Tibial artery (tissue), 4 donors: ENCODE measurements at regions not wholly inside any gene's neighbourhood (a gene's known extent, or its start where the extent isn't known, plus 50 kb on each side); places are given as distances from the start of the nearest gene placed in this dataset.

Experiments
- DNase-seq, 2 donors: peaks; one replicate each; pipeline ENCODE4 v3.0.0-alpha.2; 2019
- H3K27ac ChIP-seq, 2 donors: fragments of 200-600 bp; sonication (generic) in 1 of 2; 1 replicate in 1 of 2; 2 replicates in 1 of 2; pipeline ENCODE4 v1.5.1; 2018 to 2019; ENCODE audit warnings: mild to moderate bottlenecking in 1 of 2
- H3K27me3 ChIP-seq, 2 donors: fragments of 200-600 bp; sonication (generic) in 1 of 2; one replicate each; pipeline versions ENCODE4 v1.5.1 to v1.6.0; 2016 to 2019
- H3K36me3 ChIP-seq, 3 donors: fragments of 200-600 bp; sonication (generic) in 2 of 3; one replicate each; pipeline ENCODE4 v1.5.1; 2016 to 2019; ENCODE audit warnings: mild to moderate bottlenecking in 2 of 3
- H3K4me1 ChIP-seq, 4 donors: fragments of 200-600 bp; sonication (generic) in 2 of 4; 1 replicate in 3 of 4; 2 replicates in 1 of 4; pipeline ENCODE4 v1.5.1; 2016 to 2019
- H3K4me3 ChIP-seq, 2 donors: fragments of 200-600 bp; sonication (generic) in 1 of 2; 1 replicate in 1 of 2; 2 replicates in 1 of 2; pipeline ENCODE4 v1.5.1; 2018 to 2019; ENCODE audit warnings: mild to moderate bottlenecking in 2 of 2
- H3K9me3 ChIP-seq, 3 donors: fragments of 200-600 bp; sonication (generic) in 1 of 3; one replicate each; pipeline ENCODE4 v1.5.1; 2016 to 2019
- CTCF ChIP-seq, 2 experiments: fragments of 200-600 bp in 1 of 2; fragments of 450-650 bp in 1 of 2; IDR thresholded peaks; one replicate each; pipeline ENCODE4 v1.5.1; 2017 to 2019; ENCODE audit warnings: antibody characterized with exemption in 2 of 2, mild to moderate bottlenecking in 1 of 2, moderate library complexity in 1 of 2
- intact Hi-C: fragments of 100-400 bp; cut with DNase I; formaldehyde crosslinking; loops from one replicate; pipeline ENCODE4 v1.15.0; 2023; ENCODE audit warnings: low total_unique reads

- Histone ChIP-seq H3K36me3 (no peaks in the 10 kb centered on the region), H3K4me3 (no peak overlapping the region), H3K27me3 (no peaks in the 10 kb centered on the region), H3K27ac (no peak overlapping the region), H3K9me3 (no peaks in the 10 kb centered on the region), H3K4me1 (no peaks in the 10 kb centered on the region)
- intact Hi-C loops = no loop called here
- DNase-seq = no peak
- no peak for TF ChIP-seq CTCF (IDR thresholded peaks at IDR 0.05)
These were observed 163.9 kb upstream of the TFPI start for GRCh38 chr2:187718092-187718491.

- Histone ChIP-seq H3K4me3 (no peak overlapping the region), H3K36me3 (no peaks in the 10 kb centered on the region), H3K27ac (no peak overlapping the region), H3K4me1 (peaks cover 0 to 5% (median 0%) of the 10 kb centered on the region in 4 donors), H3K27me3 (no peaks in the 10 kb centered on the region), H3K9me3 (no peaks in the 10 kb centered on the region)
- intact Hi-C loops = no loop called here
- DNase-seq = no peak
- no peak for TF ChIP-seq CTCF (IDR thresholded peaks at IDR 0.05)
These were observed 165.3 kb upstream of the TFPI start for GRCh38 chr2:187719510-187719909.

GRCh38 chr2:187748958-187749357 is 194.7 kb upstream of the TFPI start:
- Histone ChIP-seq H3K9me3 (no peaks in the 10 kb centered on the region), H3K4me1 (no peaks in the 10 kb centered on the region), H3K4me3 (no peak overlapping the region), H3K27ac (no peak overlapping the region), H3K36me3 (no peaks in the 10 kb centered on the region), H3K27me3 (no peaks in the 10 kb centered on the region)
- intact Hi-C loops = no loop called here
- no peak for DNase-seq
- no peak for TF ChIP-seq CTCF (IDR thresholded peaks at IDR 0.05)

GRCh38 chr2:187749804-187750431 is 195.7 kb upstream of the TFPI start:
- Histone ChIP-seq H3K27me3 (no peaks in the 10 kb centered on the region), H3K9me3 (no peaks in the 10 kb centered on the region), H3K4me3 (no peak overlapping the region), H3K27ac (no peak overlapping the region), H3K36me3 (no peaks in the 10 kb centered on the region), H3K4me1 (no peaks in the 10 kb centered on the region)
- intact Hi-C loops = no loop called here
- DNase-seq = no peak
- no peak for TF ChIP-seq CTCF (IDR thresholded peaks at IDR 0.05)

GRCh38 chr2:187768995-187769394 is 214.8 kb upstream of the TFPI start:
- no peaks in the 10 kb centered on the region for H3K36me3 ChIP-seq
- H3K9me3 ChIP-seq = no peaks in the 10 kb centered on the region
- H3K4me1 ChIP-seq = no peaks in the 10 kb centered on the region
- no peak for DNase-seq
- TF ChIP-seq CTCF (IDR thresholded peaks at IDR 0.05) = no peak
- intact Hi-C loops = no loop called here
- no peak overlapping the region for H3K4me3 ChIP-seq
- H3K27ac ChIP-seq = no peak overlapping the region
- H3K27me3 ChIP-seq = no peaks in the 10 kb centered on the region

GRCh38 chr2:187769437-187769836 is 215.2 kb upstream of the TFPI start:
- Histone ChIP-seq H3K36me3 (no peaks in the 10 kb centered on the region), H3K4me3 (no peak overlapping the region), H3K4me1 (no peaks in the 10 kb centered on the region), H3K27me3 (no peaks in the 10 kb centered on the region), H3K9me3 (no peaks in the 10 kb centered on the region), H3K27ac (no peak overlapping the region)
- no peak for DNase-seq
- TF ChIP-seq CTCF (IDR thresholded peaks at IDR 0.05) = no peak
- intact Hi-C loops = no loop called here
